ENCODE measurements at regions not wholly inside any gene's neighbourhood (a gene's known extent, or its start where the extent isn't known, plus 50 kb on each side); places are given as distances from the start of the nearest gene placed in this dataset.

- H3K27me3 ChIP-seq (ENCODE audit: control insufficient read depth, insufficient read depth, low read length), result no peaks in the 10 kb centered on the region
- H3K36me3 ChIP-seq (ENCODE audit: control insufficient read depth, insufficient read depth, low read length), result no peaks in the 10 kb centered on the region
- DNase-seq (ENCODE audit: low read depth in 4 of 6, low spot score in 6 of 6), result no peak
These were observed 618.0 kb downstream of the CCER1 start for GRCh38 chr12:90337018-90337417.

GRCh38 chr12:90335566-90335965 is 619.4 kb downstream of the CCER1 start:
- no peaks in the 10 kb centered on the region for H3K27me3 ChIP-seq (ENCODE audit: control insufficient read depth, insufficient read depth, low read length)
- no CpG with 5 or more reads among the region's 1 CpG for WGBS (ENCODE audit: insufficient coverage)
- H3K9me3 ChIP-seq (ENCODE audit: control insufficient read depth, insufficient read depth, low read length), result no peaks in the 10 kb centered on the region
- no peak for DNase-seq (ENCODE audit: low read depth in 4 of 6, low spot score in 6 of 6)
- no peak overlapping the region for H3K27ac ChIP-seq (ENCODE audit: low read depth, low read length)
- no peaks in the 10 kb centered on the region for H3K36me3 ChIP-seq (ENCODE audit: control insufficient read depth, insufficient read depth, low read length)
- no peaks in the 10 kb centered on the region for H3K4me1 ChIP-seq (ENCODE audit: control insufficient read depth, insufficient read depth, low read length)
- H3K4me3 ChIP-seq (ENCODE audit: low read depth, low read length), result no peak overlapping the region

More at GRCh38 chr12:90337018-90337417, 618.0 kb downstream of the CCER1 start:
- H3K9me3 ChIP-seq (ENCODE audit: control insufficient read depth, insufficient read depth, low read length), result no peaks in the 10 kb centered on the region
- no peaks in the 10 kb centered on the region for H3K4me1 ChIP-seq (ENCODE audit: control insufficient read depth, insufficient read depth, low read length)
- H3K4me3 ChIP-seq (ENCODE audit: low read depth, low read length), result no peak overlapping the region
- H3K27ac ChIP-seq (ENCODE audit: low read depth, low read length), result no peak overlapping the region

DNA sequence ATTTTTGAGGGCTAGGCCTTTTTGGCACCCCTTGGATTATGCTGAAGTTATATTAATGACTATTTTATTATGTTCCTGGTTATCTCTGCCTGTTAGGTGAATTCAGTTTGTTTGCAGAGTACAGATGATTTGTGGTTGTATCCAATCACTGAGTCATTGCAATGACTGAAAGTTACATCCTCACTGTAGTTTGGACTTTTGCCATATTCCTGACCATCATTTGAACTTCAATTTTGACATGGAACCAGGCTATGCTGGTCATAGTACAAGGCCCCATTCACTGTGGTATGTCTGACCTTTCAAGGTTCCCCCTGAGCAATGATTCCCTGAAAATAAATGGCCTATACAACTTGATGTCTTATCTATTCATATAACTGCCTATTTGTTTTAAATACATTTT is 621.0 kb downstream of the CCER1 start:
- Histone ChIP-seq H3K9me3 (ENCODE audit: control insufficient read depth, insufficient read depth, low read length) (no peaks in the 10 kb centered on the region), H3K27ac (ENCODE audit: low read depth, low read length) (no peak overlapping the region), H3K4me1 (ENCODE audit: control insufficient read depth, insufficient read depth, low read length) (no peaks in the 10 kb centered on the region), H3K4me3 (ENCODE audit: low read depth, low read length) (no peak overlapping the region), H3K36me3 (ENCODE audit: control insufficient read depth, insufficient read depth, low read length) (no peaks in the 10 kb centered on the region), H3K27me3 (ENCODE audit: control insufficient read depth, insufficient read depth, low read length) (no peaks in the 10 kb centered on the region)
- DNase-seq (ENCODE audit: low read depth in 4 of 6, low spot score in 6 of 6), result no peak

GRCh38 chr12:90333424-90333823 is 621.6 kb downstream of the CCER1 start:
- no peak overlapping the region for H3K27ac ChIP-seq (ENCODE audit: low read depth, low read length)
- H3K36me3 ChIP-seq (ENCODE audit: control insufficient read depth, insufficient read depth, low read length), result no peaks in the 10 kb centered on the region
- H3K4me1 ChIP-seq (ENCODE audit: control insufficient read depth, insufficient read depth, low read length), result no peaks in the 10 kb centered on the region
- no peak overlapping the region for H3K4me3 ChIP-seq (ENCODE audit: low read depth, low read length)
- DNase-seq (ENCODE audit: low read depth in 4 of 6, low spot score in 6 of 6), result no peak
- no peaks in the 10 kb centered on the region for H3K9me3 ChIP-seq (ENCODE audit: control insufficient read depth, insufficient read depth, low read length)
- no peaks in the 10 kb centered on the region for H3K27me3 ChIP-seq (ENCODE audit: control insufficient read depth, insufficient read depth, low read length)
- WGBS (ENCODE audit: insufficient coverage), result no CpG with 5 or more reads among the region's 2 CpGs

GRCh38 chr12:90331821-90332220 is 623.2 kb downstream of the CCER1 start:
- no peak overlapping the region for H3K4me3 ChIP-seq (ENCODE audit: low read depth, low read length)
- DNase-seq (ENCODE audit: low read depth in 4 of 6, low spot score in 6 of 6), result no peak
- no CpG with 5 or more reads among the region's 1 CpG for WGBS (ENCODE audit: insufficient coverage)
- H3K9me3 ChIP-seq (ENCODE audit: control insufficient read depth, insufficient read depth, low read length), result no peaks in the 10 kb centered on the region
- no peaks in the 10 kb centered on the region for H3K27me3 ChIP-seq (ENCODE audit: control insufficient read depth, insufficient read depth, low read length)
- no peaks in the 10 kb centered on the region for H3K36me3 ChIP-seq (ENCODE audit: control insufficient read depth, insufficient read depth, low read length)
- no peaks in the 10 kb centered on the region for H3K4me1 ChIP-seq (ENCODE audit: control insufficient read depth, insufficient read depth, low read length)
- H3K27ac ChIP-seq (ENCODE audit: low read depth, low read length), result no peak overlapping the region

DNA sequence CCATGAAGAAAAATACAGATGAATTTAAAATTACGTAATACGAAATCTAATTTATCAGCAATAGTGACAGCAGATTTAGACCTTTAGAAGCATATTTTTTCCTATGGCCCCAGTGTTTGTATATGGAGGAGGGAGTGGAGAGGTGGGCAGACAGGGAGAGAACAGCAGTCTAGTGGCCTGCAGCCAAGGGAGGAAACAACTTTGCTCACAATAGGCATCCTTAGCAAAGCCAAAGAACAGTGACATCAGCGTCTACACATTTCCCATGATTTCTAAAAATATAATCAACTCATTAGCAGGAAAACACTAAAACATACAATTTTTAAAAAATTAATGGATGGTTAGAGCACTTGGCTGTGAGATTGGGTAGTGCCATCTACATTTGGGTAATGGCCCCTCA is 622.6 kb upstream of the ATP2B1 start:
- no peak overlapping the region for H3K27ac ChIP-seq (ENCODE audit: low read depth, low read length)
- no peak for DNase-seq (ENCODE audit: low read depth in 4 of 6, low spot score in 6 of 6)
- no peaks in the 10 kb centered on the region for H3K9me3 ChIP-seq (ENCODE audit: control insufficient read depth, insufficient read depth, low read length)
- H3K27me3 ChIP-seq (ENCODE audit: control insufficient read depth, insufficient read depth, low read length), result no peaks in the 10 kb centered on the region
- no peak overlapping the region for H3K4me3 ChIP-seq (ENCODE audit: low read depth, low read length)
- no CpG with 5 or more reads among the region's 3 CpGs for WGBS (ENCODE audit: insufficient coverage)
- no peaks in the 10 kb centered on the region for H3K36me3 ChIP-seq (ENCODE audit: control insufficient read depth, insufficient read depth, low read length)
- H3K4me1 ChIP-seq (ENCODE audit: control insufficient read depth, insufficient read depth, low read length), result no peaks in the 10 kb centered on the region

GRCh38 chr12:90327793-90328743 is 619.4 kb upstream of the ATP2B1 start:
- Histone ChIP-seq H3K4me3 (ENCODE audit: low read depth, low read length) (no peak overlapping the region), H3K4me1 (ENCODE audit: control insufficient read depth, insufficient read depth, low read length) (no peaks in the 10 kb centered on the region), H3K9me3 (ENCODE audit: control insufficient read depth, insufficient read depth, low read length) (no peaks in the 10 kb centered on the region), H3K27me3 (ENCODE audit: control insufficient read depth, insufficient read depth, low read length) (no peaks in the 10 kb centered on the region), H3K27ac (ENCODE audit: low read depth, low read length) (no peak overlapping the region), H3K36me3 (ENCODE audit: control insufficient read depth, insufficient read depth, low read length) (no peaks in the 10 kb centered on the region)
- no peak for DNase-seq (ENCODE audit: low read depth in 4 of 6, low spot score in 6 of 6)
- WGBS (ENCODE audit: insufficient coverage), result 86% methylated on average over 1 of the region's 5 CpGs

- no peaks in the 10 kb centered on the region for H3K4me1 ChIP-seq (ENCODE audit: control insufficient read depth, insufficient read depth, low read length)
- H3K4me3 ChIP-seq (ENCODE audit: low read depth, low read length), result no peak overlapping the region
- H3K27ac ChIP-seq (ENCODE audit: low read depth, low read length), result no peak overlapping the region
- H3K9me3 ChIP-seq (ENCODE audit: control insufficient read depth, insufficient read depth, low read length), result no peaks in the 10 kb centered on the region
- no CpG with 5 or more reads among the region's 1 CpG for WGBS (ENCODE audit: insufficient coverage)
- no peak for DNase-seq (ENCODE audit: low read depth in 4 of 6, low spot score in 6 of 6)
- no peaks in the 10 kb centered on the region for H3K27me3 ChIP-seq (ENCODE audit: control insufficient read depth, insufficient read depth, low read length)
- no peaks in the 10 kb centered on the region for H3K36me3 ChIP-seq (ENCODE audit: control insufficient read depth, insufficient read depth, low read length)
These were observed 614.6 kb upstream of the ATP2B1 start for GRCh38 chr12:90323217-90323616.

DNA sequence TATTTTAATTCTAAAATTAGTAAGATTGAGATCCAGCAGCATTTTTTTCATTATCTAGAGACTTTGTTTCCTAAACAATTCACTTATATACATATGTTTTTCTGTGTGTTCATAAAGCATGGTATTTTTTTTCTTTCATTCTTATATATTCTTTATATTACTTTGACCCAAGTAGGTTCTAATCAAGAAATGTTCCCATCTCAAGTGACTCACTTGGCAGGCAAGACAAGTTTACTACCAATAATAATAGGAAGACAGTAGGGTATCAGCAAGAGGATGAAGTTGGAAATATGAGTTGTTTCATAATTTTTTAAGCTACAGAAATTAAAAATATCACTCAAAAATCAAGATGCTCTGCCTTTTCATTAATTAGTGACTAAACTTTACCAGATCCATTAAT is 613.4 kb upstream of the ATP2B1 start:
- Histone ChIP-seq H3K4me1 (ENCODE audit: control insufficient read depth, insufficient read depth, low read length) (no peaks in the 10 kb centered on the region), H3K9me3 (ENCODE audit: control insufficient read depth, insufficient read depth, low read length) (no peaks in the 10 kb centered on the region), H3K36me3 (ENCODE audit: control insufficient read depth, insufficient read depth, low read length) (no peaks in the 10 kb centered on the region), H3K27me3 (ENCODE audit: control insufficient read depth, insufficient read depth, low read length) (no peaks in the 10 kb centered on the region), H3K4me3 (ENCODE audit: low read depth, low read length) (no peak overlapping the region), H3K27ac (ENCODE audit: low read depth, low read length) (no peak overlapping the region)
- DNase-seq (ENCODE audit: low read depth in 4 of 6, low spot score in 6 of 6), result no peak

GRCh38 chr12:90321369-90321768 is 612.7 kb upstream of the ATP2B1 start:
- H3K27me3 ChIP-seq (ENCODE audit: control insufficient read depth, insufficient read depth, low read length), result no peaks in the 10 kb centered on the region
- no peak for DNase-seq (ENCODE audit: low read depth in 4 of 6, low spot score in 6 of 6)
- H3K4me1 ChIP-seq (ENCODE audit: control insufficient read depth, insufficient read depth, low read length), result no peaks in the 10 kb centered on the region
- WGBS (ENCODE audit: insufficient coverage), result 93% methylated on average over 1 of the region's 2 CpGs
- H3K36me3 ChIP-seq (ENCODE audit: control insufficient read depth, insufficient read depth, low read length), result no peaks in the 10 kb centered on the region
- no peaks in the 10 kb centered on the region for H3K9me3 ChIP-seq (ENCODE audit: control insufficient read depth, insufficient read depth, low read length)
- H3K4me3 ChIP-seq (ENCODE audit: low read depth, low read length), result no peak overlapping the region
- no peak overlapping the region for H3K27ac ChIP-seq (ENCODE audit: low read depth, low read length)

Data from spinal cord (tissue), 9 donors.